Lower lobe of right lung (tissue), 2 donors: ENCODE measurements at regions not wholly inside any gene's neighbourhood (a gene's known extent, or its start where the extent isn't known, plus 50 kb on each side); places are given as distances from the start of the nearest gene placed in this dataset.

ENCODE experiments used
- ATAC-seq, 2 donors: fragments of 200-7000 bp; cut with Tn5 transposase; one replicate each; pipeline ENCODE4 v1.9.1; 2020 to 2022; ENCODE audit warnings: mild to moderate bottlenecking in 2 of 2, moderate library complexity in 2 of 2
- DNase-seq: peaks from one replicate; pipeline ENCODE4 v3.0.0-alpha.2; 2020
- H3K27ac ChIP-seq: fragments of 200-600 bp; one replicate; pipeline ENCODE4 v1.8.0; 2022
- H3K27me3 ChIP-seq: fragments of 200-600 bp; one replicate; pipeline ENCODE4 v1.8.0; 2022; ENCODE audit warnings: low read depth
- H3K36me3 ChIP-seq: fragments of 200-600 bp; one replicate; pipeline ENCODE4 v1.8.0; 2022; ENCODE audit warnings: mild to moderate bottlenecking
- H3K4me1 ChIP-seq: fragments of 200-600 bp; one replicate; pipeline ENCODE4 v1.8.0; 2022
- H3K4me3 ChIP-seq: fragments of 200-600 bp; one replicate; pipeline ENCODE4 v1.8.0; 2022; ENCODE audit warnings: mild to moderate bottlenecking
- H3K9me3 ChIP-seq: fragments of 200-600 bp; one replicate; pipeline ENCODE4 v1.8.0; 2022
- CTCF ChIP-seq: fragments of 200-600 bp; IDR thresholded peaks from one replicate; pipeline ENCODE4 v1.8.0; 2022; ENCODE audit warnings: antibody characterized with exemption, mild to moderate bottlenecking
- intact Hi-C: fragments of 100-400 bp; cut with DNase I; formaldehyde crosslinking; loops from one replicate; pipeline ENCODE4 v1.11.0; 2022
- donor health status: DM: no; HTN: yes; CAD: no; lungs with severe emphysema.

- intact Hi-C loops: no loop called here
- TF ChIP-seq CTCF: no peak
- no peak for ATAC-seq
- Histone ChIP-seq H3K36me3 (no peaks in the 10 kb centered on the region), H3K9me3 (no peaks in the 10 kb centered on the region), H3K4me1 (no peaks in the 10 kb centered on the region), H3K27ac (no peak overlapping the region), H3K4me3 (no peak overlapping the region), H3K27me3 (no peaks in the 10 kb centered on the region)
- DNase-seq: no peak
Measured at GRCh38 chr1:68936530-68936929, 439.6 kb upstream of the DEPDC1 start.

DNA sequence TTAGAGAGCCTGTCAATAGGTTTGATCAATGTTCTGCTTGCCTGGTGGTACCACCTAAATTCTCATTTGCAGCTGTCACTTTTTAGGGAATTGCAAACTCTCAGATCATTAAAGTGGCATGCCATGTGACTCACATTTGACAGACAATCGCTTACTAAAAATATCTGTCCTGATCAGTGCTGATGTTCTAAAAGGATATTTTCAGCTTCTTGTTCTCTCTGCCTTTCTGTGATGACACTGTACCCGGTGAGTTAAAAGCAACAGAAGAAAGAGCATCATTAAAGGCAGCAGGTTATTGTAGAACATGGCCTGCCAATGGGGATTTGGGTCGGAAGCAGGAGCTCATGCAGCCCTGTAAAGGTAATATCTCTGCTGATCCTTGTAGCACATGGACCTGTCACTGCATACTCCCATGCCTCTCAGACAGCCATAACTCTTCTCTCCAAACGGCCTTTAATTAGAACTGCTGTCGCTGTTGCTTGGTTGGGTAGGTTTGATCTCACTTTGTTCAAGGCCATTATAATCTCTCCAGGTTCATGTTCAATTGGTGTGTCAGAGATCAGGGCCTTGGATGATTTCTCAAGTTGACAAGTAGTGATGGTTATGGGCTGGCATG lies 441.3 kb upstream of the DEPDC1 start:
- ATAC-seq: no peak

DNA sequence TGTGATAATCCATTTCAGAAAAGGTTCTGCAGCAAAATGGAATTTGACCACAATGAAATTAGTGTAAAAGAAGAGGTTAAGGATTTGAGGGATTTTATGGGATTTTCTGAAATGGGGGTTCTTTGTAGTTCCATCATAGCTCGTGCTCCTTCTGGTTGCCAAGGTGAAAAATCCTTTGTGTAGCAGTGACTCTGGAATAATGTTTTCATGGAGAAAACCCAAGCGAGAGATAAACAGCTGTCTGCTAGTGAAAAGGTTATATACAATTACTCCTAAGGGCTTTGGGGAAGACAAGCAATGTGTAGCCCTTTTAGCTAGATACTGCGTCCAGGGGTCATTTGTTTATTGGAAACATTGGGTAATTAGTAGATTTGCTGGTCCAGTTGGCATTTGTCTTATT lies 453.2 kb upstream of the DEPDC1 start:
- H3K4me1 ChIP-seq: no peaks in the 10 kb centered on the region
- intact Hi-C loops: no loop called here
- H3K4me3 ChIP-seq: no peak overlapping the region
- H3K9me3 ChIP-seq: no peaks in the 10 kb centered on the region
- no peak for ATAC-seq
- H3K36me3 ChIP-seq: no peaks in the 10 kb centered on the region
- no peak for DNase-seq
- H3K27me3 ChIP-seq: no peaks in the 10 kb centered on the region
- H3K27ac ChIP-seq: no peak overlapping the region
- TF ChIP-seq CTCF: no peak

More for the DNA sequence above, 441.3 kb upstream of the DEPDC1 start:
- H3K4me3 ChIP-seq: no peak overlapping the region
- H3K4me1 ChIP-seq: no peaks in the 10 kb centered on the region
- no peak overlapping the region for H3K27ac ChIP-seq
- H3K27me3 ChIP-seq: no peaks in the 10 kb centered on the region
- TF ChIP-seq CTCF: no peak
- no peaks in the 10 kb centered on the region for H3K36me3 ChIP-seq
- no peaks in the 10 kb centered on the region for H3K9me3 ChIP-seq
- no peak for DNase-seq
- intact Hi-C loops: no loop called here

GRCh38 chr1:68953311-68953710 lies 456.4 kb upstream of the DEPDC1 start:
- intact Hi-C loops: no loop called here
- no peak for ATAC-seq
- Histone ChIP-seq H3K4me1 (no peaks in the 10 kb centered on the region), H3K27ac (no peak overlapping the region), H3K36me3 (no peaks in the 10 kb centered on the region), H3K9me3 (no peaks in the 10 kb centered on the region), H3K27me3 (no peaks in the 10 kb centered on the region), H3K4me3 (no peak overlapping the region)
- DNase-seq: no peak
- TF ChIP-seq CTCF: no peak

GRCh38 chr1:68954841-68955240 lies 458.0 kb upstream of the DEPDC1 start:
- no peak for DNase-seq
- Histone ChIP-seq H3K4me3 (no peak overlapping the region), H3K27me3 (no peaks in the 10 kb centered on the region), H3K27ac (no peak overlapping the region), H3K36me3 (no peaks in the 10 kb centered on the region), H3K4me1 (no peaks in the 10 kb centered on the region), H3K9me3 (no peaks in the 10 kb centered on the region)
- no peak for TF ChIP-seq CTCF
- intact Hi-C loops: no loop called here
- ATAC-seq: no peak

DNA sequence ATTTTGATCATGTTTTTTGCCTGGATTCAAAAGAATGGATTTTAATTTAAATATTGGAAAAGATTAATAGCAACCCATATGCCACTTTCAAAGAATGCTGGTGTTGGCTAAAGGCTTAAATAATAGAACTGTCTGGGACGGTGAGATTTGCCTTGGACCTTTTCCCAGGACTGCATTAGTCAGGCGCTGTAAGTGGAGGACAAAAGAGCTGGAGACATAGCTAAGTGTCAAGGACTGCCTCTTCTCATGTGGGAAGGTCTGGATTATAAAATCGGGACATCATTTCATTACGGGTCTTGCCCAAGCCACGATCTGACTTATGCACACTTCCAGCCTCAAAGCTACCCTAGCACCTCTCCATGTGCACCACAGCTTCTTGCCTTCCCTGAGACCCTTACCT lies 458.5 kb upstream of the DEPDC1 start:
- Histone ChIP-seq H3K4me3 (no peak overlapping the region), H3K27me3 (no peaks in the 10 kb centered on the region), H3K9me3 (no peaks in the 10 kb centered on the region), H3K36me3 (no peaks in the 10 kb centered on the region), H3K4me1 (no peaks in the 10 kb centered on the region), H3K27ac (no peak overlapping the region)
- intact Hi-C loops: no loop called here
- ATAC-seq: no peak
- DNase-seq: no peak
- no peak for TF ChIP-seq CTCF
